T follicular helper cell (primary cell): ENCODE measurements at regions not wholly inside any gene's neighbourhood (a gene's known extent, or its start where the extent isn't known, plus 50 kb on each side); places are given as distances from the start of the nearest gene placed in this dataset.
"Not testable (repeated sequence)": the region's sequence is repeated elsewhere in the genome, so short reads cannot be mapped to it uniquely, and the experiment has no call there.

ENCODE experiments used
- DNase-seq: peaks from one replicate; pipeline ENCODE4 v3.0.0-alpha.2; 2020; ENCODE audit warnings: low read depth

DNA sequence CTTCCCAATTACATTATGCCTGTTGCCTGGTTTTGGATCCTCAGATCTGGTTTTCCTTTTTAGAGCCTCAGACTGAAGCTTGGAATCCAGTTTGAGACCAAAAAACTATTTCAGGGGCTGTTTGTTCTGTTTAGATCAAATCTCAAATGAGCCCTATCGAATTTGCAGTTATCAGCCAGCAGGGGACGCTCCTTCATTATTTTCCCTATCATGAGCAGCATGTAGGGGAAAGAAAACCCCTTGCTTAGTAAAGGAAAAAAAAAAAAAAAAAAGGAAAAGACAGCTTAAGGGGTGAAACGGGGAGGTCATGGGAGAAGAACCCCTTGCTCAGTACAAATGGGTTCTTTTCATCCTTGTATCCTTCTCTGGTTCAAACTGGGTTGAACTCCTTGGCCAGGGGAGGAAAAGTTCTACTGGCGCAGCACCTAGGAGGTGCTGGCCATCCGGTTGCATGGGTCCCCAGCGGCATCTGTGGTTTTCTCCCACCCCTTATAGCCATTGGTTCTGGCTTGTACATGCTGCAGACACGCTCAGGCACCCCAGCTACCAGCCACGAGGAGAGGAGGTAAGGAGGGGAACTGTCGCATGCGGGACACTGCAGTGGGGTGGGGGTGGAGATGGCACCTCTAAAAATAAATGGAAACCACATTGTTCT, 1375.1 kb upstream of the ALCAM start:
- DNase-seq = no peak

DNA sequence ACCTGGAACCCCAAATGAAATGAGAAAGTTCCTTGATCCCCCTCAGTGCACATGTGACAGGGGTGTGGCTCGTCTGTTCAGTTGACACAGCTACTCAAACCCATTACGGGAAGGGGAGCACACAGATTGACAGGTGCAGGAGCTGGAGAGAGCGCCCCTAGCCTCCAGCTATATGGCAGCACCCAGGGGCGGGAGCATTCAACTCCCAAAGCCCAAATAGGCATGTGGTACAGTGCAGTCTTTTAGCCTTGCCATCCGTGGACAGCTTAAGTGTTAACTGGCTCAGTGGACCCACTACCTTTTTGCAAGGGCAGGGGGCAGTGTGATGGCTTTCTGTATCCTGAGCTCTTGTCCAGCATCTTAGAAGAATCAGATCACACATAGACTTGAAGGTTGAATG, 1374.2 kb upstream of the ALCAM start:
- no peak for DNase-seq

- DNase-seq = no peak
Measured at GRCh38 chr3:104004956-104005355, 1361.8 kb upstream of the ALCAM start.

DNA sequence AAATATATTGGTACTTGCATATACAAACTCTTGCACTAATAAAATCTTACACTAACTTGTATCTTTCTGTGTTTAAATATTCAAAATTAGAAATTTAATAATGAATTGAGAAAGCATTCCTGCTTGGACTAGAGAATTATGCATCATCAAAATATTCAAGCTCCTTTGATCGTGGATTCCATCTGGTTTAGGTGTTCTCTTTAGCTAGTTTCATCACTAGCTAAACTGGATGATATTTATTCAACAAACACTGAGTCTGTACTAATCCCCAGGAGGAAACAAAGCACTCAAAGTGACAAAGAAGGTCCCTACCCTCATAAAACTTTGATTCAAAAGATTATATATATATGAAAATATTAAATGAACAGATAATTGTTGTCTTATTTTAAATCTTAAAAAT, 1360.9 kb upstream of the ALCAM start:
- no peak for DNase-seq

DNA sequence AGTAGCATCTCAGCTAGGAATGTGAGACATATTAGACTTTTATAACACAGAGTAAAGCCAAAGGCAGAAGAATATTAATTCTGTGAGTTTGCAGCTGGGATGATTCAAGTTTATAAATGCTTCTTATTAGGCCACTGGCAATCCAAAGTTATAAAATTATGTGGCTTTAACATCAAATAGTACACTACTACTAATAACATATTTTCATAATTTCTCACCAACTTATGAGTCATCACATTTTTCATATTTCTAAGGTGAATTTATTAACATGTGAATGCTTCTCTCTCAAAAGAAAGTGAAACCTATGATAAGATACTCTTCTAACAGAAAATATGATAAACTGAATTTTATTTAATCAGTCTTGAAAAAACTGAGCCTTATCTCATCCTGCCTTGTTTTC, 1348.2 kb upstream of the ALCAM start:
- DNase-seq = no peak

- no peak for DNase-seq
Measured at GRCh38 chr3:104031598-104031997, 1335.1 kb upstream of the ALCAM start.

- DNase-seq = no peak
Measured at GRCh38 chr3:104032283-104032682, 1334.4 kb upstream of the ALCAM start.

- no peak for DNase-seq
Measured at GRCh38 chr3:104040896-104041295, 1325.8 kb upstream of the ALCAM start.

DNA sequence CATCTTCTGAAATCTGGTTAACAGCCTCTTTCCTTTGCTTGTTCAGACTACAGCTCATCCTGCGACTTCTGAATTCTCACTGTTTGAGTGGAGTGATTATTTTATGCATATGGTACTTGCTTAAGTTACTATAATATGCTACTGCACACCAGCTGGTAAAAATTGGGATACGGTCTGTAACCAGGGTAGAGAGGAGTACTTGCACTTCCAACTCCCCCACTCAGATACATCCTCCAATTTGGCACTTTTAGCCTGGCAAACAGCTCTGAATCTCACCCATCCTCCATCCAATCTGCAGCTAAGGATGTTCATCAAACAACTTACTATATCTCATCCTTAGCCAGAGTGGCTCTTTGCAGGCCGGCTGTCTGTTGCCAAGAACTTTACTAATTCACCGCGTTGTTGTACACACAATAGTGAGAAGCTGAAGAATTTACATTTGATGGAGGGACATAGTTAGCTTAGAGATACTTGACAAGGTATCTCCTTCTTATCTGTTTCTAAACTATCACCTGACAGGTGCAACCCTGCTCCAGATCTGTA, 1323.6 kb upstream of the ALCAM start:
- DNase-seq = not testable (repeated sequence)

GRCh38 chr3:104044002-104044401, 1322.7 kb upstream of the ALCAM start:
- no peak for DNase-seq

DNA sequence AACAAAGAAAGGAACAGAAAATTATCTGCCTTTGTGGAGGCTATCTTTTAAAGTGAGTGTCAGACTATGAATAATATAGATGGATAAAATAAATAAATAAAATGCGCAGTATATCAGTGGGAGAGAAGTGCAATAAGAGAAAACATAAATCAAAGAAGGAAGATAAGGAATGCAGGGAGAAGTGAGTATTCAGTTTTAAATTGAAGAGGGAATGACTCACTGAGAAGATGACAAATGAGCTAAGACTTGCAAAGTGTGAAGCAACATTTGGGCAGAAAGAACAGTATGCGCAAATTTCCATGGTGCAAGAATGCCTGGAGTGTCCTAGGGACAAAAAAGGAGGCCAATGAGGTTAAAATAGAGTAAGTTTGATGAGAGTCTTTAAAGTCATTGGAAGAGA, 1300.1 kb upstream of the ALCAM start:
- no peak for DNase-seq

DNA sequence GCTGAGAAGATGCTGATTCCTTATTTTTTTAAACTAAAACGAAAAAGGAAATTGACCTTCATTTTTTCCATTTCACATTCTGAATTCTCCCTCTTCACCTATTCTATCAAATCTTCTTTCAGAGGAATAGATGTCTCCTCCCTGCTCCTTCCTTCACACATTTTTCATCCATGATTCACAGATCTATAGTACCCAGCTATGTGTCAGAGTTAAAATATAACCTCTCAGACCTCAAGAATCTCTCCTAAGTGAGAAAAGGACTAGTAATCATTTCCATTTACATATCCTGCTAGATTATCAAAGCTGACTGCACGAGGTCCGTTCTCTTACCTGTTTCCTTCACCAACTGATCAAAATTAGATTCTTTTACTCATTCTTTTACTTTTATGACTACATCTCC, 1297.6 kb upstream of the ALCAM start:
- no peak for DNase-seq

DNA sequence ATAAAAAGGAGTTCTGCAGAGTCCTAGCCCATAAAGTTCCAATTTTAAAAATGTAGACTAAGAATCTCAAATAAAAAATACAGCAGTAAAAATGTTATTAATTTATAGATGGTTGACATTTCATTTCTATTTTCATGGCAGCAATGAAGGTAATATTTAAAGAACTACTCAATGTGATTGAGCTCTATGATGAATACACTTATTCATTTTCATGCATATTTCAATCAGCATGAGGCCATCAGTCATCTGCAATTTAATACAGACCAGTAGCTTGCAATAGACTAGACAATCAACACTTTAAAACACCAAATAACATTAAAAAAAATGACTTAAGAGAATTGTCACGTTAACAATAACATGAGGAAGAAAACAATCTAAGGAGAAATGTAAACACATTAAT, 1295.8 kb upstream of the ALCAM start:
- DNase-seq = no peak

DNA sequence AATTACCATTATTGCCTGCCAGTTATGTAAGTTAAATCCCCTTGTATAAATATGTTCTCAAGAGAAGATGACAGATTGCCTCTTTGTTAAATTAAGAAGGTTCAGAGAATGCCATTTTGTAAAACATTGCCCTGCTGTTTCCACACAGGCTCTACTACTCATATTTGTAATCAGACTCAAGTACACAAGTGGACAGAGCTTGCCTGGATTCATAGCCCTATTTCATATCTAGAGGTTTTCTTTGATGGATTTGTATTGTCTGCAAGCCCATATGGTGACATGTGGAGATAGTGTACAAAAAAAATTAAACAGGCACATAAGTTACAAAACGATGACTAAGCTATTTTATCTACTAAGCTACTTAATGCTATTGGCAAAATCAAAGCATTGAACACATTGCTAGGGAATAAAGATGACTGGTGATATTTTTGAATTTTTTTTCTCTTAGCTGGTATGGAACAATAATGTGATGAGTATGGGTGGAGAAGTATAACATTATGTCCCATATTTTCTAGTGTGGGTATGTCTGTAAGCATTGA, 1286.6 kb upstream of the ALCAM start:
- no peak for DNase-seq

- DNase-seq = no peak
Measured at GRCh38 chr3:104088738-104089137, 1278.0 kb upstream of the ALCAM start.

GRCh38 chr3:104089987-104090386, 1276.7 kb upstream of the ALCAM start:
- not testable (repeated sequence) for DNase-seq

- no peak for DNase-seq
Measured at GRCh38 chr3:104101736-104102135, 1265.0 kb upstream of the ALCAM start.

- DNase-seq = no peak
Measured at GRCh38 chr3:104102386-104102785, 1264.3 kb upstream of the ALCAM start.

DNA sequence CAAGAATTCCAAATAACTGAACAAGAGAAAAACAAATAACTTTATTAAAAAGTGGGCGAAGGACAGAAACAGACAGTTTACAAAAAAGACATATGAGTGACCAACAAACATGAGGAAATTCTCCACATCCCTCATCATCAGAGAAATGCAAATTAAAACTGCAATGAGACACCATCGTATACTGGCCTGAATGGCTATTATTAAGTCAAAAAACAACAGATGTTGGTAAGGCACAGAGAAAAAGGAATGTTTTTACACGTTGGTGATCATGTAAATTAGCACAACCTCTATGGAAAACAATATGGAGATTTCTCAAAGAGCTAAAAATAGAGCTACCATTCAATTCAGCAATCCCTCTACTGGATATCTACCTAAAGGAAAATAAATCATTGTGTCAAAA, 1260.4 kb upstream of the ALCAM start:
- no peak for DNase-seq

DNA sequence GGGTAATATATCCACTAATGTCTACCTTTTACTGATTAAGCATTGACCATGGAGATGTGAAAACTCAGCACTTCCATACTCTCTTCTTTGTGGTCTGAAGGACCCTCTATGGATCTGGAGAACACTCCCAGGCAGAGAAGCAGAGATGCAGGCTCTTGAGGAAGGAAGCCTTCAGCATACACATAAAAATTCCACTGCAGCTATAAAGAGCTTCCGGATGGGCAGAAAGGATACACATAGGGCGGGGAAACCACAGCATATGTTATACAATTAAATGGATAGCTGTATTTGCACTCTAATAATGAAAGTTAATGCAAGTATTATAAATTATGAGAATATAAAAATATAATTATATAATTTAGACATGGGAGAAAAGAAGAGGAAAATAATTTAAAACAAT, 1258.2 kb upstream of the ALCAM start:
- DNase-seq = no peak

DNA sequence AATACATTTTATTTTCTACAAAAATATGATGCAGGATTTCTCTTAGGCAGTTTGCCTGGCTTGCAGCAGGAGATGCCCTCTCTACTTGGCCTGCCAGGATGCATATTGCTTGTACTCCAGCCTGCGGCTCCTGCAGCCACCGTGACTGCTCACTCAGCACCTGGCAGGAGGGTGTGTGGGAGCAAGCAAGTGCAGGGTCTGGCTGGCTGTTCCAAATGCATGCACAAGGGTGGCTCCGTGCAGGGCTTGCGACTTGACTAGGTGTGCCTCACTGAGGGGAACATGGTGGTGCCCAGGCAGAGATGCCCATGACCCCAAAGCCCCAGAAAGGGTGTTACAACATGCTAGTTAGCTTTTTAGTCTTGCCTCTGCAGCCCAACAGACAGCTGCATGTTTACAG, 1240.2 kb upstream of the ALCAM start:
- no peak for DNase-seq

DNA sequence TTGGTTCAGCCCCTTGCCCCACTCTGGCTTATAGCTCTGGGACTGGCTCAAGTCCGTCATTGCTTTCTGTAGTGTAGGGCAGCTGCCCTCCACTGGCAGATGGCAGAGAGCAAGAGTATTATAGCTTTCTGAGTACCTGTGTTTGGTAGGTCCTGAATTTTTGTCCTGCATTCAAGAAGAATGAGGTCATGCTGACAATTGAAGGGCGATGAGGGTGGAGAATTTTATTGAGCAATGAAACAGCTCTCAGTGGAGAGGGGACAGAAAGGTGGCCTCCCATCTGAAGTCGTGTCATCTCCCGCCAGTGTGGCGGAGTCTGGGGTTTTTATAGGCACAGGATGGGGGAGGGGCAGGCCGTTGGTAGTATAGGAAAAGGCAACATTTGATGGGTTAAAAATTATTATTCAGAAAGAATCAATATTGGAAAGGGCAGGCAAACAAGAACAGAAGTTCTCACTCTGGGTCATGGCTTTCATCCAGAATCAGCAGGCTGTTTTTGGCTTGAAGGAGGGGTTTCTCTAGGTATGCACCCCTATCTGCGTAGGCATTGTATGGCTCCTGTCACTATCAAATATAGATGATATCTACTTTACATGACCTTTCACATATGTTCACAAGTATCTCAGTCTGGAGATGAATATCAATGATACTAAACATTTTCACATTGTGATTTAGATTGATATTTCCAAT, 1239.7 kb upstream of the ALCAM start:
- no peak for DNase-seq

DNA sequence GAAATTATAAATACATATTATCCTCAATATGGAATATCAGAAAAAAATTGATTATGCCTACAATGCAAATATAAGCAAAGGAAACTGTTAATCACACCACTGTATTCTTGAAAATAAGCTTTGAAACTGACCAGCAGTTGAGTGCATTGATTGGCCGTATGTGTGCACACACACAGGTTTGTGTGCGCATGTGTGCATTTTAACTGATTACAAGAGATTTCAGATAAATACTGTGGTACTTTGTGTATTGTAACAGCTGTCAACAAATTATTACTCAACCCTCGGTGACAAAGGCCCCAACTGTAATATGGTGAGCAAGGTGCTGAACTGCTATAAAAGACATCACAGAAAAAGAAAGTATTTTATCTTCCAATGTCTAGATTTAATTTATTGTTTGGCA, 1238.9 kb upstream of the ALCAM start:
- no peak for DNase-seq
